Neural cell (in vitro differentiated cells): ENCODE measurements at regions not wholly inside any gene's neighbourhood (a gene's known extent, or its start where the extent isn't known, plus 50 kb on each side); places are given as distances from the start of the nearest gene placed in this dataset.

Experiments used
- H2AFZ ChIP-seq: fragments of 200-600, 300-800 bp; sonication (generic), shearing (Covaris generic); 2 replicates; pipeline ENCODE4 v1.6.0; 2014; ENCODE audit warnings: low read depth, mild to moderate bottlenecking, antibody characterized with exemption, low read length, moderate library complexity
- H3F3A ChIP-seq: fragments of 200-600 bp; shearing (Covaris generic); 2 replicates; pipeline ENCODE4 v1.6.1; 2016; ENCODE audit warnings: mild to moderate bottlenecking, moderate library complexity, mixed read lengths, antibody characterized with exemption, low read length; ENCODE audit not compliant: insufficient read depth, poor library complexity, severe bottlenecking
- H3K27ac ChIP-seq: fragments of 200-600, 300-800 bp; sonication (generic), shearing (Covaris generic); 2 replicates; pipeline ENCODE4 v1.5.1; 2014; ENCODE audit warnings: mild to moderate bottlenecking, low read length, moderate library complexity
- H3K27me3 ChIP-seq: fragments of 300-800, 200-600 bp; sonication (generic), shearing (Covaris generic); 2 replicates; pipeline ENCODE4 v1.6.0; 2014; ENCODE audit warnings: mild to moderate bottlenecking, low read depth, low read length, moderate library complexity; ENCODE audit not compliant: insufficient read depth
- H3K36me3 ChIP-seq: fragments of 300-800, 200-600 bp; sonication (generic), shearing (Covaris generic); 2 replicates; pipeline ENCODE4 v1.5.1; 2014; ENCODE audit warnings: mild to moderate bottlenecking, antibody characterized with exemption, low read length, moderate library complexity; ENCODE audit not compliant: insufficient read depth
- H3K4me2 ChIP-seq: fragments of 300-800, 200-600 bp; sonication (generic), shearing (Covaris generic); 2 replicates; pipeline ENCODE4 v1.6.0; 2014; ENCODE audit warnings: mild to moderate bottlenecking, low read length
- H3K4me3 ChIP-seq: fragments of 300-800, 200-600 bp; sonication (generic), shearing (Covaris generic); 2 replicates; pipeline ENCODE4 v1.5.1; 2014; ENCODE audit warnings: mild to moderate bottlenecking, low read length, moderate library complexity
- H3K79me2 ChIP-seq: fragments of 200-600 bp; shearing (Covaris generic); replicated peaks from 2 replicates; pipeline ENCODE4 v1.6.0; 2014; ENCODE audit warnings: mild to moderate bottlenecking, low read length, moderate library complexity; ENCODE audit not compliant: insufficient read depth
- H3K9ac ChIP-seq: fragments of 300-800, 200-600 bp; sonication (generic), shearing (Covaris generic); 2 replicates; pipeline ENCODE4 v1.6.1; 2016; ENCODE audit warnings: mild to moderate bottlenecking, low read length, mixed read lengths
- H3K9me2 ChIP-seq: fragments of 200-600 bp; shearing (Covaris generic); 2 replicates; pipeline ENCODE4 v1.6.1; 2016; ENCODE audit warnings: mild to moderate bottlenecking, low read length, mixed read lengths; ENCODE audit not compliant: insufficient read depth
- H3K9me3 ChIP-seq: fragments of 200-600, 300-800 bp; sonication (generic), shearing (Covaris generic); 2 replicates; pipeline ENCODE4 v1.6.1; 2016; ENCODE audit warnings: mild to moderate bottlenecking, mixed run types, low read length, moderate library complexity, mixed read lengths
- H4K20me1 ChIP-seq: fragments of 200-600 bp; shearing (Covaris generic); 2 replicates; pipeline ENCODE4 v1.6.1; 2016; ENCODE audit warnings: mild to moderate bottlenecking, mixed run types; ENCODE audit not compliant: insufficient read depth
- CTCF ChIP-seq: fragments of 450-650 bp; IDR thresholded peaks from 2 replicates; pipeline ENCODE4 v1.5.1; 2014; ENCODE audit warnings: antibody characterized with exemption, mild to moderate bottlenecking, moderate library complexity; ENCODE audit not compliant: poor library complexity, severe bottlenecking
- EP300 ChIP-seq: fragments of 450-650 bp; conservative IDR thresholded peaks from 2 replicates; pipeline ENCODE4 v1.6.1; 2014; ENCODE audit warnings: antibody characterized with exemption, mild to moderate bottlenecking, moderate library complexity; ENCODE audit not compliant: poor library complexity, severe bottlenecking
- EZH2 ChIP-seq: fragments of 200-600, 300-800 bp; shearing (Covaris generic), sonication (generic); IDR thresholded peaks from 2 replicates; pipeline ENCODE4 v1.6.1; 2014; ENCODE audit warnings: antibody characterized with exemption, low read length, borderline replicate concordance, mild to moderate bottlenecking; ENCODE audit not compliant: insufficient read depth, poor library complexity, severe bottlenecking
- MXI1 ChIP-seq: fragments of 450-650 bp; conservative IDR thresholded peaks from 2 replicates; pipeline ENCODE4 v1.6.1; 2014; ENCODE audit warnings: antibody characterized with exemption, mild to moderate bottlenecking; ENCODE audit not compliant: poor library complexity, severe bottlenecking
- POLR2AphosphoS5 ChIP-seq: IDR thresholded peaks from 2 replicates; pipeline ENCODE4 v1.6.1; 2012
- RAD21 ChIP-seq: fragments of 450-650 bp; conservative IDR thresholded peaks from 2 replicates; pipeline ENCODE4 v1.6.1; 2014; ENCODE audit warnings: antibody characterized with exemption, mild to moderate bottlenecking, moderate library complexity
- SMC3 ChIP-seq: fragments of 450-650 bp; conservative IDR thresholded peaks from 2 replicates; pipeline ENCODE4 v1.6.1; 2014; ENCODE audit warnings: antibody characterized with exemption, mild to moderate bottlenecking, moderate library complexity; ENCODE audit not compliant: poor library complexity
- TAF1 ChIP-seq: IDR thresholded peaks from 2 replicates; pipeline ENCODE4 v1.6.1; 2012; ENCODE audit warnings: low read depth
- TF ChIP-seq, protein P1 (sequence below): IDR thresholded peaks from 2 replicates; pipeline ENCODE4 v1.6.1; 2012; ENCODE audit warnings: borderline replicate concordance

- H3K79me2 ChIP-seq: no peaks in the 10 kb centered on the region
- H3K9ac ChIP-seq: no peak overlapping the region
- no peak overlapping the region for H2AFZ ChIP-seq
- no peaks in the 10 kb centered on the region for H3K27me3 ChIP-seq
- H4K20me1 ChIP-seq: no peaks in the 10 kb centered on the region
- H3K9me3 ChIP-seq: no peaks in the 10 kb centered on the region
- no peaks in the 10 kb centered on the region for H3K36me3 ChIP-seq
- no peak overlapping the region for H3K4me3 ChIP-seq
- H3K4me2 ChIP-seq: no peak overlapping the region
- no peak overlapping the region for H3K27ac ChIP-seq
- no peaks in the 10 kb centered on the region for H3K9me2 ChIP-seq
- no peaks in the 10 kb centered on the region for H3F3A ChIP-seq
- TF ChIP-seq, protein P1, sequence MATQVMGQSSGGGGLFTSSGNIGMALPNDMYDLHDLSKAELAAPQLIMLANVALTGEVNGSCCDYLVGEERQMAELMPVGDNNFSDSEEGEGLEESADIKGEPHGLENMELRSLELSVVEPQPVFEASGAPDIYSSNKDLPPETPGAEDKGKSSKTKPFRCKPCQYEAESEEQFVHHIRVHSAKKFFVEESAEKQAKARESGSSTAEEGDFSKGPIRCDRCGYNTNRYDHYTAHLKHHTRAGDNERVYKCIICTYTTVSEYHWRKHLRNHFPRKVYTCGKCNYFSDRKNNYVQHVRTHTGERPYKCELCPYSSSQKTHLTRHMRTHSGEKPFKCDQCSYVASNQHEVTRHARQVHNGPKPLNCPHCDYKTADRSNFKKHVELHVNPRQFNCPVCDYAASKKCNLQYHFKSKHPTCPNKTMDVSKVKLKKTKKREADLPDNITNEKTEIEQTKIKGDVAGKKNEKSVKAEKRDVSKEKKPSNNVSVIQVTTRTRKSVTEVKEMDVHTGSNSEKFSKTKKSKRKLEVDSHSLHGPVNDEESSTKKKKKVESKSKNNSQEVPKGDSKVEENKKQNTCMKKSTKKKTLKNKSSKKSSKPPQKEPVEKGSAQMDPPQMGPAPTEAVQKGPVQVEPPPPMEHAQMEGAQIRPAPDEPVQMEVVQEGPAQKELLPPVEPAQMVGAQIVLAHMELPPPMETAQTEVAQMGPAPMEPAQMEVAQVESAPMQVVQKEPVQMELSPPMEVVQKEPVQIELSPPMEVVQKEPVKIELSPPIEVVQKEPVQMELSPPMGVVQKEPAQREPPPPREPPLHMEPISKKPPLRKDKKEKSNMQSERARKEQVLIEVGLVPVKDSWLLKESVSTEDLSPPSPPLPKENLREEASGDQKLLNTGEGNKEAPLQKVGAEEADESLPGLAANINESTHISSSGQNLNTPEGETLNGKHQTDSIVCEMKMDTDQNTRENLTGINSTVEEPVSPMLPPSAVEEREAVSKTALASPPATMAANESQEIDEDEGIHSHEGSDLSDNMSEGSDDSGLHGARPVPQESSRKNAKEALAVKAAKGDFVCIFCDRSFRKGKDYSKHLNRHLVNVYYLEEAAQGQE: no peak
- no peak for TF ChIP-seq TAF1
- TF ChIP-seq CTCF: no peak
- TF ChIP-seq MXI1: no peak
- TF ChIP-seq SMC3: no peak
- TF ChIP-seq EZH2: no peak
- TF ChIP-seq EP300: no peak
- TF ChIP-seq POLR2AphosphoS5: no peak
- TF ChIP-seq RAD21: no peak
Observed at GRCh38 chr5:81866994-81867393, 104.8 kb upstream of the ATG10 start.

DNA sequence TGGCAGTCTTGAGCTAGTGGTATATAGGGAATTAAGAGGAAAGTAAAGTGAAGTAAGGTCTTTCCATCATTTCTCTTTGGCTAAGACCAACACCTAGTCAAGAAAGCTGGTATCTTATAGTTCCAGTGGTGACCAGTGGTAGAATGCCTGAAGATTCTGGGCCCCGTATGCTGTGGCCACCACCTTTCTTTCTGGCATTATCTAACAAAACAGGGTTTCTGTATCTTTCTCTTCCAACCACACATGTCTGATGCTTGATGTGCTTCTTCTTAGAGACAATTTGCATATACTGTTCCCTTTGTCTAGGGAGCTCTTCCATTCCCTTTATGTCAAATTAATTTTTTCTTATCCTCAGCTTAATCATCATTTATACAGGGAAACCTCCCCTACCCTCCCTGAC, 109.9 kb upstream of the SSBP2 start:
- H3F3A ChIP-seq: no peaks in the 10 kb centered on the region
- H3K27me3 ChIP-seq: no peaks in the 10 kb centered on the region
- no peak overlapping the region for H2AFZ ChIP-seq
- no peak overlapping the region for H3K4me2 ChIP-seq
- TF ChIP-seq SMC3 (no peak), EZH2 (no peak), MXI1 (no peak), TAF1 (no peak), POLR2AphosphoS5 (no peak), CTCF (no peak), RAD21 (no peak), EP300 (no peak)
- TF ChIP-seq, protein P1: no peak
- H3K9ac ChIP-seq: no peak overlapping the region
- H3K79me2 ChIP-seq: no peaks in the 10 kb centered on the region
- H3K9me3 ChIP-seq: no peaks in the 10 kb centered on the region
- H4K20me1 ChIP-seq: no peaks in the 10 kb centered on the region
- H3K9me2 ChIP-seq: no peaks in the 10 kb centered on the region
- H3K36me3 ChIP-seq: no peaks in the 10 kb centered on the region
- no peak overlapping the region for H3K27ac ChIP-seq
- no peak overlapping the region for H3K4me3 ChIP-seq
